T-helper 2 cell treated with Interferon-gamma antibody and Interleukin-4, amounts not matched to agents 5 μg/mL and 100 μg/mL, for 36 hours (primary cell): ENCODE measurements at regions not wholly inside any gene's neighbourhood (a gene's known extent, or its start where the extent isn't known, plus 50 kb on each side); places are given as distances from the start of the nearest gene placed in this dataset.

Experiments used
- DNase-seq: peaks from one replicate; pipeline ENCODE4 v3.0.0; 2021; ENCODE audit warnings: low spot score
- H3K27ac Mint-ChIP-seq: one replicate; pipeline ENCODE4 v1.8.0; 2021; ENCODE audit warnings: mild to moderate bottlenecking, mixed read lengths
- H3K27me3 Mint-ChIP-seq: one replicate; pipeline ENCODE4 v1.8.0; 2021; ENCODE audit warnings: low read depth, mixed read lengths
- H3K36me3 Mint-ChIP-seq: one replicate; pipeline ENCODE4 v1.8.0; 2021; ENCODE audit warnings: low read depth, mixed read lengths
- H3K4me1 Mint-ChIP-seq: one replicate; pipeline ENCODE4 v1.8.0; 2021; ENCODE audit warnings: low read depth, mixed read lengths
- H3K4me3 Mint-ChIP-seq: one replicate; pipeline ENCODE4 v1.8.0; 2022; ENCODE audit warnings: mild to moderate bottlenecking, moderate library complexity, mixed read lengths
- H3K9me3 Mint-ChIP-seq: one replicate; pipeline ENCODE4 v1.8.0; 2021; ENCODE audit warnings: mixed read lengths

DNA sequence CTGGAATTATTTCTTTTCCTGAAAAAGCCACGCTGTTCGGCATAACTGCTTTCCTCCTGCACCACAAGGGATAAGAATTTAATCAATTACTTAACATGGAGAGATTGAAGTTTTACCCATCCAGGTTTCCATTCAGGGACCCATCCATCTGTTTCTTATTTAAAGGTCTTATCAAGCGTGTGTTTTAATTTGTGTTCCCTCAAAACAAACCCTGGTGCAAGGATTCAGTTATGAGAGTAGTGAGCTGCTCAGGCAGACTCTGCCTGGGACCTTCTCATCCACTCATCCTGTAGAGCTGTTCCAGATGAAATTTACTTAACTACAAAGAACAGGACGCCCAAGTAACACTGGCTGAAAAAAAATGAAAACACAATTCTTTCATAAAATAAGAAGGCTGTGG lies 97.8 kb downstream of the BANF2 start:
- Mint-ChIP-seq H3K27ac (no peak overlapping the region), H3K27me3 (peaks cover 18% of the 10 kb centered on the region), H3K4me3 (no peak overlapping the region), H3K9me3 (no peaks in the 10 kb centered on the region), H3K4me1 (no peaks in the 10 kb centered on the region), H3K36me3 (no peaks in the 10 kb centered on the region)
- no peak for DNase-seq

DNA sequence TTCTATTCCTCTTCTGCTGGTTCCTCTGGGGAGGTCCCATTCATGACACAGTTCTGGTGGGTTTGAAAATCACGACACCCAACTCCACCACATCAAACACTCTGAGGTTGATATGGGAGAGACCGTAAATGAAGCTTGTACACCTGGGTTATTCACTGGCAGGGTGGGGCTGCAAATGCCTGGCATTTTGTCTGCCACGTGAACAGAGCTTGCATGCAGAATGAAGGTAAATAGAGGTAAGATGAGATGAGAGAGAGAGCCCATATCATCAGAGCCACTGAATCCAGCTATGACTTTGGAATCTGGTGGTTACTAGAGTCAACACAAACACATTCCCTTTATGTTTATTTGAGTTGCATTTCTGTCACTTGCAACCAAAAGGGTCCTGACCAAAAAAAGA lies 97.4 kb downstream of the BANF2 start:
- Mint-ChIP-seq H3K27me3 (peaks cover 18% of the 10 kb centered on the region), H3K9me3 (no peaks in the 10 kb centered on the region), H3K4me1 (no peaks in the 10 kb centered on the region), H3K36me3 (no peaks in the 10 kb centered on the region), H3K4me3 (no peak overlapping the region), H3K27ac (no peak overlapping the region)
- DNase-seq: no peak

DNA sequence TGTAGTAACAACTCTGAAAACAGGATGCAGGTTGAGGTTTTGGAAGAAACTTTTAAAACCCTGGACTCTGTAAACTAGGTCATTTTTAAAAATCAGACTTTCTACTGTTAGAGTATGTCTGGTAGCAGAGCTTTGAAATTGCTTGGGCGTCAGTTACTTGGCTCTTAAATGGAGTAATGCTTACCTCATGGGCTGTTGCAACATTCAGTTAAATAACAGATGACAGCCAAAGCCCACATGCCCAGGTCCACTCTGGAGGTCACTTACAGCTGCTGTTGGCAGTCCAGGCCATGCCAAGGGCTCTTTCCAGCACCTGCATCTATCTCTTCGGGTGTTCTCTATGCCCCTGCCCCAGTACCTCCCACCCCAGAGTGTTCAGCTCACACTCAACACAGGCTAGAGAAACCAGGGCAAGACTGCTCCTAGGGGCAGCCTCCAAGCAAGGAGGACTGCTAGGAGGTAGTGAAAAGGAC lies 96.4 kb downstream of the BANF2 start:
- no peaks in the 10 kb centered on the region for H3K9me3 Mint-ChIP-seq
- H3K36me3 Mint-ChIP-seq: no peaks in the 10 kb centered on the region
- H3K27me3 Mint-ChIP-seq: peaks cover 15% of the 10 kb centered on the region
- no peak overlapping the region for H3K4me3 Mint-ChIP-seq
- DNase-seq: no peak
- no peak overlapping the region for H3K27ac Mint-ChIP-seq
- H3K4me1 Mint-ChIP-seq: no peaks in the 10 kb centered on the region

DNA sequence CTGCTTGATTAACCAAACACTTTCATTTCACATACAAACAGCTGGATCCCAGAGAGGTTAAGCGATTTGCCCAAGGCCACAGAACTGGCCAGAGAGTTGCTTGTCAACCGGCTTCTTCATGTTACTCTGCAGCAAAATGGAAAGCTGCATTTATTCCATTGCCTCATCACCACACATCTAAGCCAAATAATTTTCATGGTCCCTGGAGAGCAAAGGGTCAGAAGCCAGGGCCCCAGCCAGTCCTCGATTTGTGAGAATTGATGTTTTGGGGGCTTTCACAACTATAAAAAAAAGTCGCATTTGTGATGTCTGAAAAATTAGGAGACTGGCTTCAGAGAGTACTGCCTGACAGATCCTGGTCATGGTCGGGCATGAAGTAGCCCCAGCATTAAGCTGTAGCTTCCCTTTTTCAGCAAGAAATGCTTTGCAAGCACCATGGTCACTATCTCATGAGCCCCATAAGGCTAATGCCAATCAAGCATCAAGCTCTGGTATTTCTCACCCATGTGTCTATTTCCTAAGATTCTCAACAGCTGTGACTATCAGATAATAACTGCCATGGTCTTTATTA lies 95.8 kb downstream of the BANF2 start:
- Mint-ChIP-seq H3K4me3 (no peak overlapping the region), H3K27me3 (peaks cover 15% of the 10 kb centered on the region), H3K27ac (no peak overlapping the region), H3K9me3 (no peaks in the 10 kb centered on the region), H3K4me1 (no peaks in the 10 kb centered on the region), H3K36me3 (no peaks in the 10 kb centered on the region)
- no peak for DNase-seq

DNA sequence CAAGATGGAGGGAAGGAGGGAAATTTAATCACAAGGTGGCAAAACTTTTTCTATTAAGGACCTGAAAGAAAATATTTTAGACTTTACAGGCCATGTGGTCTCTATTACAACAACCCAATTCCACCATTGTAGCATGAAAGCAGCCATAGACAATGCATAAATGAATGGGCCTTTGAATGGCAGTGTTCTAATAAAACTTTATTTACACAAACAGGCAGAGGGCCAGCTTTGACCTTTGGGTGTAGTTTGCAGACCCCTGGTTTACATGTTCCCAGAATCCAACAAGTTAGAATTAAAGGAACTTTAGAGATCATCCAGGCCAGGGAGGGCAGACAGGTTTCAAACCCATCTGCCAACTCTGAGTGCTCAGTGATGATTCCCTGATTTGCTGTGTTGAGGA lies 95.2 kb downstream of the BANF2 start:
- DNase-seq: no peak
- H3K9me3 Mint-ChIP-seq: no peaks in the 10 kb centered on the region
- H3K27me3 Mint-ChIP-seq: peaks cover 13% of the 10 kb centered on the region
- H3K27ac Mint-ChIP-seq: no peak overlapping the region
- H3K4me3 Mint-ChIP-seq: no peak overlapping the region
- H3K4me1 Mint-ChIP-seq: no peaks in the 10 kb centered on the region
- H3K36me3 Mint-ChIP-seq: no peaks in the 10 kb centered on the region

DNA sequence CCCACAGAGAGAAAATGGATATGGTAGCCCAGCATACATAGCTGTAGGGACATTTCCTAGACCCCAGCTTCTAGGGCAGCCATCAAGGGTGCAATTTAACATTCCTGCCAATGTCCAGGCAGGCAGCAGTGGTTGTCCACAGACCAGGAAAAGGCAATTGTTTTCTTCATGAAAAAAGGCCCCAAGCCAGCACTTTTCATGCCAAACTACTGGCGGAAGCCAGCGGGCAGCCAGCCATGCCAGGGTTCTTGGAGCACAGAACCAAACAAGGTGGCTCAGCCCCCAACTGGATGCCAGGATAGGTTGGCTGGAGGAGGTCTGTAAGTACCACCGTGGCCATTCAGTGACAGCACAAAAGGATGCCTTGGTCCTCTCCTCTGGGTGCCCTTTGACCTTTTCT lies 94.6 kb downstream of the BANF2 start:
- Mint-ChIP-seq H3K9me3 (no peaks in the 10 kb centered on the region), H3K36me3 (no peaks in the 10 kb centered on the region), H3K4me1 (no peaks in the 10 kb centered on the region), H3K4me3 (no peak overlapping the region), H3K27ac (no peak overlapping the region), H3K27me3 (peaks cover 11% of the 10 kb centered on the region)
- no peak for DNase-seq

DNA sequence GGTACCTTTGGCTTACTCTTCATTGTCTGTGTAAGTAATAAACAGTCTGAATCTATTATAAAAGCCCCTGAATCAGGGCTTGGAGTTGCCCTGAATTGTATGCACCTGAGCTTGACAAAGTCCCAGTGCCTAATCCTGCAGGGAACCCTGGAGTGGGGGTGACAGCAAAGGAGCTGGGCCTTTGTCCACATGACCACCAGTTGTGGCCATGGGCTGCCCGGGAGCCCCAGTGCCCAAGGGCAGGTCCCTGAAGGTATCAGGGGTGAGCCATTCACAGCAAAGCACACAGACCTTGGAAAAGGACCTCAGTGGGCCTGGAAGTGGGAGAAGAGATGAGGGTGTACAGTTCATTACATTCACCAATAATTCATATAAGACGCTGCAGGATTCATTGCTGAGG lies 94.2 kb downstream of the BANF2 start:
- Mint-ChIP-seq H3K27me3 (peaks cover 11% of the 10 kb centered on the region), H3K9me3 (no peaks in the 10 kb centered on the region), H3K27ac (no peak overlapping the region), H3K4me1 (no peaks in the 10 kb centered on the region), H3K4me3 (no peak overlapping the region), H3K36me3 (no peaks in the 10 kb centered on the region)
- DNase-seq: no peak

DNA sequence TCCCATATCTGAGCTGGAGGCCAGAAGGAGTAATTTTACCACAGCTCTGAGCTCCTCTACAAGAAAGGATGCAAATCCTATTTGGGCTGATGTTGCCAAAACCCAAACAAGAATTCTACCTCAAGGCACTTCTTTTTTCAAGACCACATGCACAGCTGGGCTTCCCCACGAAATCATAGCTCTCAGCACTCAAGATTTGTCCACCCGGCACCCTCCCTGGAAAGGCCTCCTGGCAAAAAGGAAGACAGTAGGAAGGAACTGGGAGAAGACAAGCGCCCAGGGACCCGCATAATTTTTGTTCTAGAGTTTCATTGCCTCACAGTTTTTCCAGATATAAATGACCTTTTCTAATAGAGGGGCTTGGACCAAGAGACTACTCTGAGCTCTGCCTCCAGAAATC lies 90.5 kb downstream of the BANF2 start:
- H3K27me3 Mint-ChIP-seq: peaks cover 2% of the 10 kb centered on the region
- H3K27ac Mint-ChIP-seq: no peak overlapping the region
- no peaks in the 10 kb centered on the region for H3K36me3 Mint-ChIP-seq
- H3K4me3 Mint-ChIP-seq: no peak overlapping the region
- DNase-seq: no peak
- H3K4me1 Mint-ChIP-seq: no peaks in the 10 kb centered on the region
- no peaks in the 10 kb centered on the region for H3K9me3 Mint-ChIP-seq

DNA sequence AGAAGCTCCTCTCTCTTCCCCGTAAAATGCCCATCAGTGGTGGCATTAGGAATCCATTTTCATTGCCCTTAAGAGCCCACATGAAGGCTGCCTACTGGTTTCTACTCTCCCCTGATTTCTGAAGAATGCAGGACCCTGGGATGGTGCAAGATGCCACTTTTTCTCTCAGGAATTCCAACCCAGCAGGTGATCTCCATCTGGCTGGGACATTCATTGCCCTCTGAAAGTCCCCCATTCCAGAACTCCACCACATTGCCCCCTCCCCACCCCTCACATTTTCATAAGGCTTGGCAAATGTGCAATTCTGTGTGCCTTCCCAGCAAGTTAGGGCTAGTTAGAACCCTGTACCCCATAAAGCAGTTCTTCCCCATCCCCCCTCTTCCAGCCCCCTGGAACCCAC lies 88.0 kb downstream of the BANF2 start:
- H3K4me1 Mint-ChIP-seq: no peaks in the 10 kb centered on the region
- H3K9me3 Mint-ChIP-seq: no peaks in the 10 kb centered on the region
- no peak overlapping the region for H3K27ac Mint-ChIP-seq
- H3K36me3 Mint-ChIP-seq: no peaks in the 10 kb centered on the region
- H3K27me3 Mint-ChIP-seq: peaks cover 2% of the 10 kb centered on the region
- no peak overlapping the region for H3K4me3 Mint-ChIP-seq
- no peak for DNase-seq

DNA sequence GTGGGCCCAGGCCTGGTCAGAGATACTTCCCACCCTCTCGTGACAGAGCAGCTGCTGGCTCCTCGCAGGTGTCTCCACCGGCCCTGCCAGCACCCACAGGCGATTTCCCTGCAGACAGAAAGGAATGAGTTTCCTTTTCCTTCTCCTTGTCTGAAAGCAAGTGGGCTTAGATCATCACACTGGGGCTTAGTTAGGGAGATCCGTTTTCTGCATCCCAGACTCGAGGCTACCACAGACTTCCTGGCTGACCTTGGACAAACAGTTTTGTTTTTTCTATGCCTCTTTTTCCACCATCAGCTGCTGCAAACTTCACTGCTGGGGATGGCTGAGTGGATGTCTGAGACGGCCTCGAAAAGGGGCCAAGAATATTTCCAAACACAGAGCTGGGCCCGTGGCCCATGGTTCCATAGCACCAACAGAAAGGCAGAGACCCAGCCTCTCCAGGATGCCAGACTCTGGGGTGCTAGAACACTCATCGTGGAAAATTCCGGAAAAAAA lies 86.5 kb downstream of the BANF2 start:
- Mint-ChIP-seq H3K9me3 (no peaks in the 10 kb centered on the region), H3K27ac (no peak overlapping the region), H3K27me3 (peaks cover 2% of the 10 kb centered on the region), H3K4me3 (no peak overlapping the region), H3K36me3 (no peaks in the 10 kb centered on the region), H3K4me1 (no peaks in the 10 kb centered on the region)
- DNase-seq: no peak
